HepG2 (cell line): ENCODE measurements at regions not wholly inside any gene's neighbourhood (a gene's known extent, or its start where the extent isn't known, plus 50 kb on each side); places are given as distances from the start of the nearest gene placed in this dataset.

Experiments
- ATAC-seq: fragments of 200-7000 bp; cut with Tn5 transposase; 3 replicates; pipeline ENCODE4 v1.9.1; 2020; ENCODE audit warnings: mild to moderate bottlenecking, moderate library complexity
- BruUV-seq: library from RNA; stranded (reverse); fragments of 400-500 nt; replicated peaks from 2 replicates; lab custom pipeline; 2021; lab: Mats Ljungman, UMichigan
- CTCF ChIA-PET: fragments of 300-600 bp; formaldehyde crosslinking; extraction: SDS; loops from one replicate; lab custom pipeline; 2021; ENCODE audit warnings: low total read pairs, inconsistent platforms, low intra/inter-chr PET ratio; lab: Yijun Ruan, JAX
- POLR2A ChIA-PET: fragments of 350-600 bp; sonication (Branson Sonifier 250); formaldehyde crosslinking; loops from one replicate; lab custom pipeline; 2020; ENCODE audit warnings: antibody characterized with exemption, inconsistent platforms; lab: Yijun Ruan, JAX
- DNase-seq: peaks from one replicate; pipeline ENCODE4 v3.0.0-alpha.2; 2015; ENCODE audit warnings: low spot score
- FAIRE-seq: peaks from 3 replicates; lab custom pipeline; 2011; peaks lifted over from hg19 to GRCh38; lab: Jason Lieb, UNC
- H2AFZ ChIP-seq: one replicate; pipeline ENCODE4 v1.6.1; 2011; ENCODE audit warnings: low read length, inconsistent platforms
- H3K27ac ChIP-seq: fragments of 300-600 bp; 3 replicates; pipeline ENCODE4 v1.8.0; 2011; ENCODE audit warnings: mixed run types, mild to moderate bottlenecking, mixed read lengths, low read length, inconsistent platforms; ENCODE audit not compliant: insufficient read depth; ENCODE audit errors: extremely low read length
- H3K27me3 ChIP-seq, 2 experiments: fragments of 200-600 bp in 1 of 2; 2 replicates in 1 of 2; 3 replicates in 1 of 2; pipeline versions ENCODE4 v1.6.0 to v1.8.0; 2011; ENCODE audit warnings: low read length in 2 of 2, mild to moderate bottlenecking in 2 of 2, moderate library complexity in 2 of 2, inconsistent platforms in 1 of 2; ENCODE audit not compliant: insufficient read depth in 2 of 2, control insufficient read depth in 1 of 2
- H3K36me3 ChIP-seq, 2 experiments: fragments of 200-600 bp in 1 of 2; replicated peaks in 1 of 2; 2 replicates in 1 of 2; 3 replicates in 1 of 2; pipeline versions ENCODE4 v1.5.1 to v1.8.0; 2011; ENCODE audit warnings: low read length in 2 of 2, inconsistent platforms in 1 of 2; ENCODE audit not compliant: insufficient read depth in 2 of 2, control insufficient read depth in 1 of 2
- H3K4me1 ChIP-seq: 2 replicates; pipeline ENCODE4 v1.5.1; 2012; ENCODE audit warnings: low read length, inconsistent platforms; ENCODE audit not compliant: insufficient read depth
- H3K4me2 ChIP-seq: 2 replicates; pipeline ENCODE4 v1.6.0; 2011; ENCODE audit warnings: low read depth, low read length, inconsistent platforms
- H3K4me3 ChIP-seq, 3 experiments: fragments of 200-600 bp in 1 of 3; sonication (generic), shearing (Covaris generic) in 1 of 3; replicated peaks in 1 of 3; 2 replicates each; pipeline ENCODE4 v1.5.1; 2011 to 2016; ENCODE audit warnings: low read length in 3 of 3, inconsistent platforms in 2 of 3, low read depth in 2 of 3, mild to moderate bottlenecking in 2 of 3, control low read depth in 1 of 3, mixed read lengths in 1 of 3; ENCODE audit not compliant: insufficient read depth in 1 of 3
- H3K79me2 ChIP-seq: one replicate; pipeline ENCODE4 v1.6.1; 2011; ENCODE audit warnings: low read length, inconsistent platforms; ENCODE audit not compliant: insufficient read depth
- H3K9ac ChIP-seq: 2 replicates; pipeline ENCODE4 v1.6.0; 2011; ENCODE audit warnings: mild to moderate bottlenecking, low read depth, low read length, inconsistent platforms; ENCODE audit not compliant: insufficient read depth
- H3K9me3 ChIP-seq: 2 replicates; pipeline ENCODE4 v1.5.1; 2012; ENCODE audit warnings: mild to moderate bottlenecking, low read length
- H4K20me1 ChIP-seq: 2 replicates; pipeline ENCODE4 v1.6.0; 2011; ENCODE audit warnings: inconsistent platforms, mild to moderate bottlenecking, low read length, moderate library complexity; ENCODE audit not compliant: insufficient read depth
- CBX2 ChIP-seq, 2 experiments: fragments of 200-600 bp in 1 of 2; sonication (generic); formaldehyde crosslinking in 1 of 2; IDR thresholded peaks; 2 replicates each; pipeline versions ENCODE4 v1.7.0 to v1.8.1; 2018 to 2022; ENCODE audit warnings: low read depth in 2 of 2, low read length in 1 of 2, mild to moderate bottlenecking in 1 of 2, missing genetic modification reagents in 1 of 2
- HIC2 ChIP-seq: sonication (generic); formaldehyde crosslinking; IDR thresholded peaks from 2 replicates; pipeline ENCODE4 v1.9.0; 2022; ENCODE audit warnings: low read depth, missing genetic modification reagents
- SP1 ChIP-seq, 2 experiments: fragments of 450-650 bp in 1 of 2; sonication (generic) in 1 of 2; formaldehyde crosslinking in 1 of 2; IDR thresholded peaks; 2 replicates each; pipeline versions ENCODE4 v1.4.0 to v1.6.1; 2016 to 2020; ENCODE audit warnings: missing genetic modification reagents in 1 of 2
- SRSF1 ChIP-seq: fragments of 200-400 bp; formaldehyde crosslinking; optimal IDR thresholded peaks from 2 replicates; pipeline ENCODE3; 2017; ENCODE audit warnings: mild to moderate bottlenecking, low read depth, low read length, moderate library complexity
- ZNF510 ChIP-seq: sonication (generic); formaldehyde crosslinking; IDR thresholded peaks from 2 replicates; pipeline ENCODE4 v1.4.0; 2020; ENCODE audit warnings: low read depth, mild to moderate bottlenecking, missing genetic modification reagents
- ZNF589 ChIP-seq: sonication (generic); formaldehyde crosslinking; conservative IDR thresholded peaks from 2 replicates; pipeline ENCODE4 v1.8.0; 2022; ENCODE audit warnings: mild to moderate bottlenecking, moderate library complexity, missing genetic modification reagents
- ZNF619 ChIP-seq: sonication (generic); formaldehyde crosslinking; IDR thresholded peaks from 2 replicates; pipeline ENCODE4 v1.4.0; 2020; ENCODE audit warnings: mild to moderate bottlenecking, missing genetic modification reagents
- ZNF629 ChIP-seq: sonication (generic); formaldehyde crosslinking; conservative IDR thresholded peaks from 2 replicates; pipeline ENCODE4 v1.5.0; 2020; ENCODE audit warnings: missing genetic modification reagents
- ZSCAN22 ChIP-seq: sonication (generic); formaldehyde crosslinking; IDR thresholded peaks from 2 replicates; pipeline ENCODE4 v1.4.0; 2020; ENCODE audit warnings: mild to moderate bottlenecking, missing genetic modification reagents
- ZSCAN31 ChIP-seq: sonication (generic); formaldehyde crosslinking; IDR thresholded peaks from 2 replicates; pipeline ENCODE4 v1.5.0; 2020; ENCODE audit warnings: low read depth, mild to moderate bottlenecking, missing genetic modification reagents
- whole genome bisulfite sequencing: methylation state at CpG from one replicate; pipeline ENCODE4 v1.1.6; 2017; ENCODE audit warnings: low lambda C conversion rate; 5-methylcytosine and 5-hydroxymethylcytosine counted together
- in situ Hi-C: cut with HindIII; loops from 2 replicates; pipeline ENCODE4 v1.10.0; 2017; ENCODE audit warnings: low pct_unique_long_range_greater_than_20kb; ENCODE audit not compliant: extremely low pct_ligation_motif_present
- intact Hi-C: fragments of 100-400 bp; cut with micrococcal nuclease; formaldehyde crosslinking; loops from one replicate; pipeline ENCODE4 v1.10.0; 2022; ENCODE audit not compliant: unreplicated experiment
- TF ChIP-seq, protein P1 (sequence below): sonication (generic); formaldehyde crosslinking; conservative IDR thresholded peaks from 2 replicates; pipeline ENCODE4 v1.5.0; 2020; ENCODE audit warnings: missing genetic modification reagents
- TF ChIP-seq, protein P2 (sequence below): sonication (generic); formaldehyde crosslinking; IDR thresholded peaks from 2 replicates; pipeline ENCODE4 v1.4.0; 2020; ENCODE audit warnings: missing genetic modification reagents
- TF ChIP-seq, protein P3 (sequence below): sonication (generic); formaldehyde crosslinking; IDR thresholded peaks from 2 replicates; pipeline ENCODE4 v1.8.1; 2023; ENCODE audit warnings: mild to moderate bottlenecking, missing genetic modification reagents, borderline replicate concordance

GRCh38 chr12:58608711-58609110 is 311.6 kb downstream of the LRIG3 start:
- TF ChIP-seq ZSCAN31 (CRISPR knock-in tag) (no peak), ZSCAN22 (CRISPR knock-in tag) (no peak), HIC2 (CRISPR knock-in tag) (no peak), ZNF589 (CRISPR knock-in tag) (no peak)
- Histone ChIP-seq H3K27ac (no peak overlapping the region), H3K79me2 (no peaks in the 10 kb centered on the region), H3K9me3 (no peaks in the 10 kb centered on the region), H3K4me3 (no peak overlapping the region), H3K27me3 (peaks cover 0 to 7% of the 10 kb centered on the region in 2 experiments; a peak in 1 of 5 replicates), H3K36me3 (no peaks in the 10 kb centered on the region), H2AFZ (no peak overlapping the region), H3K9ac (no peak overlapping the region), H4K20me1 (no peaks in the 10 kb centered on the region), H3K4me1 (no peaks in the 10 kb centered on the region), H3K4me2 (no peak overlapping the region)
- no peak for DNase-seq
- FAIRE-seq, result no peak
- POLR2A ChIA-PET, result no interaction called here
- CTCF ChIA-PET, result no interaction called here
- no peak for ATAC-seq
- in situ Hi-C loops (no loop called here), intact Hi-C loops (no loop called here)
- 8% methylated on average over 1 of the region's 1 CpG for WGBS
- BruUV-seq, result no TSS peak

DNA sequence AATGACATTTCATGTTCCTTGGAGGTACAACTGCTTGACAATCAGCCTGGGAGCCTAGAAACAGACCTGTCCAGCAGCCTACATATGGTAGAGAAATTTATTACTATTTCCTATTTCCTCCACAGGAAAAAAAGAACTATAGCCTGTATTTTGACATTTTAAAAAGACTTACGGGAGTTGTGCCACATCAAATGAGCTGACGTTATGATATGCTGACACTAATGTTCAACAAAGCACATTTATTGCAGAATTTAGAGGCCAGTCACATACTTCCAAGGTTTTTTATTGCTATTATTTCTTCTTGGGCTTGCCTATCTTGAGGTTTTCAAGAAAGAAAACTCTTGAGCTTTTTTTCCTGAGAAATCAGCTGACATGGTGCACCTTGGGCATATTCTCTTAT is 305.3 kb downstream of the LRIG3 start:
- no peak overlapping the region for H3K9ac ChIP-seq
- no peak overlapping the region for H3K27ac ChIP-seq
- no peaks in the 10 kb centered on the region for H3K9me3 ChIP-seq
- no peaks in the 10 kb centered on the region for H3K36me3 ChIP-seq
- H2AFZ ChIP-seq, result no peak overlapping the region
- H4K20me1 ChIP-seq, result no peaks in the 10 kb centered on the region
- H3K4me3 ChIP-seq, result no peak overlapping the region
- in situ Hi-C loops (no loop called here), intact Hi-C loops (no loop called here)
- H3K4me2 ChIP-seq, result no peak overlapping the region
- no TSS peak for BruUV-seq
- WGBS, result 7% methylated on average over 2 of the region's 2 CpGs
- H3K79me2 ChIP-seq, result no peaks in the 10 kb centered on the region
- FAIRE-seq, result no peak
- no peak for DNase-seq
- H3K4me1 ChIP-seq, result no peaks in the 10 kb centered on the region
- ATAC-seq, result no peak
- H3K27me3 ChIP-seq, result peaks cover 0 to 7% of the 10 kb centered on the region in 2 experiments; a peak in 2 of 5 replicates
- POLR2A ChIA-PET, result no interaction called here
- CTCF ChIA-PET, result no interaction called here
- TF ChIP-seq, protein P1, sequence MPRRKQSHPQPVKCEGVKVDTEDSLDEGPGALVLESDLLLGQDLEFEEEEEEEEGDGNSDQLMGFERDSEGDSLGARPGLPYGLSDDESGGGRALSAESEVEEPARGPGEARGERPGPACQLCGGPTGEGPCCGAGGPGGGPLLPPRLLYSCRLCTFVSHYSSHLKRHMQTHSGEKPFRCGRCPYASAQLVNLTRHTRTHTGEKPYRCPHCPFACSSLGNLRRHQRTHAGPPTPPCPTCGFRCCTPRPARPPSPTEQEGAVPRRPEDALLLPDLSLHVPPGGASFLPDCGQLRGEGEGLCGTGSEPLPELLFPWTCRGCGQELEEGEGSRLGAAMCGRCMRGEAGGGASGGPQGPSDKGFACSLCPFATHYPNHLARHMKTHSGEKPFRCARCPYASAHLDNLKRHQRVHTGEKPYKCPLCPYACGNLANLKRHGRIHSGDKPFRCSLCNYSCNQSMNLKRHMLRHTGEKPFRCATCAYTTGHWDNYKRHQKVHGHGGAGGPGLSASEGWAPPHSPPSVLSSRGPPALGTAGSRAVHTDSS (CRISPR knock-in tag), result no peak
- TF ChIP-seq ZNF629 (CRISPR knock-in tag), result no peak
- TF ChIP-seq CBX2 (IDR thresholded peaks at IDR 0.05; ENCODE audit: low read depth, low read length), result no peak
- TF ChIP-seq CBX2 (CRISPR knock-in tag; IDR thresholded peaks at IDR 0.05; ENCODE audit: low read depth), result no peak
- no peak for TF ChIP-seq ZNF510 (CRISPR knock-in tag)
- no peak for TF ChIP-seq SP1 (IDR thresholded peaks at IDR 0.05)
- no peak for TF ChIP-seq SP1 (CRISPR knock-in tag; IDR thresholded peaks at IDR 0.05)
- no peak for TF ChIP-seq SRSF1
- TF ChIP-seq, protein P2, sequence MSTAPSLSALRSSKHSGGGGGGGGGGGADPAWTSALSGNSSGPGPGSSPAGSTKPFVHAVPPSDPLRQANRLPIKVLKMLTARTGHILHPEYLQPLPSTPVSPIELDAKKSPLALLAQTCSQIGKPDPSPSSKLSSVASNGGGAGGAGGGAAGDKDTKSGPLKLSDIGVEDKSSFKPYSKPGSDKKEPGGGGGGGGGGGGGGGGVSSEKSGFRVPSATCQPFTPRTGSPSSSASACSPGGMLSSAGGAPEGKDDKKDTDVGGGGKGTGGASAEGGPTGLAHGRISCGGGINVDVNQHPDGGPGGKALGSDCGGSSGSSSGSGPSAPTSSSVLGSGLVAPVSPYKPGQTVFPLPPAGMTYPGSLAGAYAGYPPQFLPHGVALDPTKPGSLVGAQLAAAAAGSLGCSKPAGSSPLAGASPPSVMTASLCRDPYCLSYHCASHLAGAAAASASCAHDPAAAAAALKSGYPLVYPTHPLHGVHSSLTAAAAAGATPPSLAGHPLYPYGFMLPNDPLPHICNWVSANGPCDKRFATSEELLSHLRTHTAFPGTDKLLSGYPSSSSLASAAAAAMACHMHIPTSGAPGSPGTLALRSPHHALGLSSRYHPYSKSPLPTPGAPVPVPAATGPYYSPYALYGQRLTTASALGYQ (CRISPR knock-in tag), result no peak
- TF ChIP-seq, protein P3, sequence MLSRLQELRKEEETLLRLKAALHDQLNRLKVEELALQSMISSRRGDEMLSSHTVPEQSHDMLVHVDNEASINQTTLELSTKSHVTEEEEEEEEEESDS (CRISPR knock-in tag), result no peak
- TF ChIP-seq ZNF619, result no peak
